Stimulated activated naive B cell treated with anti-CD40 and anti-IgM and Interleukin-4, amounts not matched to agents 10 μg/mL and 1 μg/mL and 100 μg/mL, for 72 hours (primary cell): ENCODE measurements at regions not wholly inside any gene's neighbourhood (a gene's known extent, or its start where the extent isn't known, plus 50 kb on each side); places are given as distances from the start of the nearest gene placed in this dataset.

Experiments used
- ATAC-seq, 2 donors: fragments of 150-1000 bp; cut with Tn5 transposase; replicated peaks; 2 replicates each; pipeline ENCODE4 v1.10.0; 2021; ENCODE audit warnings: moderate library complexity in 1 of 2
- DNase-seq: peaks from one replicate; pipeline ENCODE4 v3.0.0; 2021
- H3K27ac Mint-ChIP-seq: one replicate; pipeline ENCODE4 v1.8.0; 2022; ENCODE audit warnings: mild to moderate bottlenecking, mixed read lengths
- H3K27me3 Mint-ChIP-seq, 2 donors: one replicate each; pipeline ENCODE4 v1.8.0; 2022; ENCODE audit warnings: mixed read lengths in 2 of 2
- H3K36me3 Mint-ChIP-seq, 2 donors: one replicate each; pipeline ENCODE4 v1.8.0; 2022; ENCODE audit warnings: mixed read lengths in 2 of 2, mild to moderate bottlenecking in 1 of 2
- H3K4me1 Mint-ChIP-seq, 2 donors: one replicate each; pipeline ENCODE4 v1.8.0; 2022; ENCODE audit warnings: mixed read lengths in 2 of 2, mild to moderate bottlenecking in 1 of 2
- H3K4me3 Mint-ChIP-seq, 2 donors: one replicate each; pipeline ENCODE4 v1.8.0; 2022; ENCODE audit warnings: mild to moderate bottlenecking in 2 of 2, mixed read lengths in 2 of 2, moderate library complexity in 1 of 2
- H3K9me3 Mint-ChIP-seq, 2 donors: one replicate each; pipeline ENCODE4 v1.8.0; 2022; ENCODE audit warnings: mixed read lengths in 2 of 2, mild to moderate bottlenecking in 1 of 2

- Mint-ChIP-seq H3K27ac (no peak overlapping the region), H3K27me3 (no peaks in the 10 kb centered on the region), H3K4me1 (no peaks in the 10 kb centered on the region), H3K9me3 (peaks cover 0 to 2% of the 10 kb centered on the region in 2 donors), H3K36me3 (no peaks in the 10 kb centered on the region), H3K4me3 (no peak overlapping the region)
- no peak for DNase-seq
- ATAC-seq = no peak
Measured at GRCh38 chr2:198961547-198961946, 496.2 kb downstream of the SATB2 start.

- Mint-ChIP-seq H3K4me1 (no peaks in the 10 kb centered on the region), H3K27me3 (no peaks in the 10 kb centered on the region), H3K36me3 (no peaks in the 10 kb centered on the region), H3K27ac (no peak overlapping the region), H3K4me3 (no peak overlapping the region), H3K9me3 (peaks cover 4 to 5% of the 10 kb centered on the region in 2 donors)
- ATAC-seq (no peak), DNase-seq (no peak)
Measured at GRCh38 chr2:198957181-198957580, 500.6 kb downstream of the SATB2 start.

GRCh38 chr2:198953328-198953727 is 504.4 kb downstream of the SATB2 start:
- H3K4me3 Mint-ChIP-seq = no peak overlapping the region
- H3K27me3 Mint-ChIP-seq = no peaks in the 10 kb centered on the region
- peaks cover 2 to 5% of the 10 kb centered on the region in 2 donors for H3K9me3 Mint-ChIP-seq
- H3K27ac Mint-ChIP-seq = no peak overlapping the region
- H3K4me1 Mint-ChIP-seq = no peaks in the 10 kb centered on the region
- no peaks in the 10 kb centered on the region for H3K36me3 Mint-ChIP-seq
- DNase-seq = no peak
- ATAC-seq = no peak

- Mint-ChIP-seq H3K36me3 (no peaks in the 10 kb centered on the region), H3K4me3 (no peak overlapping the region), H3K27ac (no peak overlapping the region), H3K9me3 (peaks cover 2 to 5% of the 10 kb centered on the region in 2 donors), H3K4me1 (no peaks in the 10 kb centered on the region), H3K27me3 (no peaks in the 10 kb centered on the region)
- ATAC-seq (no peak), DNase-seq (no peak)
Measured at GRCh38 chr2:198950803-198951202, 506.9 kb downstream of the SATB2 start.

- Mint-ChIP-seq H3K36me3 (no peaks in the 10 kb centered on the region), H3K27me3 (no peaks in the 10 kb centered on the region), H3K4me1 (no peaks in the 10 kb centered on the region), H3K9me3 (no peaks in the 10 kb centered on the region), H3K4me3 (no peak overlapping the region), H3K27ac (no peak overlapping the region)
- no peak for ATAC-seq
- DNase-seq = no peak
Measured at GRCh38 chr2:198945496-198945895, 512.2 kb downstream of the SATB2 start.

GRCh38 chr2:198930170-198930569 is 527.6 kb downstream of the SATB2 start:
- H3K9me3 Mint-ChIP-seq = peaks cover 3 to 5% of the 10 kb centered on the region in 2 donors
- H3K27ac Mint-ChIP-seq = no peak overlapping the region
- no peak overlapping the region for H3K4me3 Mint-ChIP-seq
- DNase-seq (no peak), ATAC-seq (no peak)
- no peaks in the 10 kb centered on the region for H3K36me3 Mint-ChIP-seq
- no peaks in the 10 kb centered on the region for H3K4me1 Mint-ChIP-seq
- H3K27me3 Mint-ChIP-seq = no peaks in the 10 kb centered on the region

- no peaks in the 10 kb centered on the region for H3K27me3 Mint-ChIP-seq
- DNase-seq (no peak), ATAC-seq (no peak)
- H3K4me3 Mint-ChIP-seq = no peak overlapping the region
- peaks cover under 1 to 3% of the 10 kb centered on the region in 2 donors for H3K9me3 Mint-ChIP-seq
- H3K4me1 Mint-ChIP-seq = no peaks in the 10 kb centered on the region
- no peak overlapping the region for H3K27ac Mint-ChIP-seq
- no peaks in the 10 kb centered on the region for H3K36me3 Mint-ChIP-seq
Measured at GRCh38 chr2:198928026-198928425, 529.7 kb downstream of the SATB2 start.

GRCh38 chr2:198917926-198918720 is 539.6 kb downstream of the SATB2 start:
- Mint-ChIP-seq H3K27me3 (peaks cover 3 to 5% of the 10 kb centered on the region in 2 donors), H3K36me3 (no peaks in the 10 kb centered on the region), H3K4me1 (peaks cover 5 to 11% of the 10 kb centered on the region in 2 donors), H3K9me3 (peaks cover 0 to 4% of the 10 kb centered on the region in 2 donors), H3K4me3 (no peak overlapping the region), H3K27ac (no peak overlapping the region)
- ATAC-seq (no peak), DNase-seq (no peak)

GRCh38 chr2:198917275-198917674 is 540.5 kb downstream of the SATB2 start:
- H3K27ac Mint-ChIP-seq = no peak overlapping the region
- no peak for ATAC-seq
- no peaks in the 10 kb centered on the region for H3K36me3 Mint-ChIP-seq
- DNase-seq = no peak
- no peak overlapping the region for H3K4me3 Mint-ChIP-seq
- peaks cover 0 to 4% of the 10 kb centered on the region in 2 donors for H3K9me3 Mint-ChIP-seq
- H3K4me1 Mint-ChIP-seq = peaks cover 5 to 12% of the 10 kb centered on the region in 2 donors
- peaks cover 3 to 5% of the 10 kb centered on the region in 2 donors for H3K27me3 Mint-ChIP-seq

- peaks cover 0 to 4% of the 10 kb centered on the region in 2 donors for H3K9me3 Mint-ChIP-seq
- no peaks in the 10 kb centered on the region for H3K36me3 Mint-ChIP-seq
- H3K4me3 Mint-ChIP-seq = no peak overlapping the region
- ATAC-seq = no peak
- H3K27me3 Mint-ChIP-seq = peaks cover 5% of the 10 kb centered on the region in 2 donors
- H3K4me1 Mint-ChIP-seq = peaks cover 5 to 12% of the 10 kb centered on the region in 2 donors
- DNase-seq = no peak
- no peak overlapping the region for H3K27ac Mint-ChIP-seq
Measured at GRCh38 chr2:198916548-198917080, 541.1 kb downstream of the SATB2 start.

- H3K4me1 Mint-ChIP-seq = peaks cover 5 to 12% of the 10 kb centered on the region in 2 donors
- peaks cover 0 to 4% of the 10 kb centered on the region in 2 donors for H3K9me3 Mint-ChIP-seq
- peak overlapping the region in 1 of 2 donors; percentile 43 for H3K4me3 Mint-ChIP-seq
- peak; percentile 50 for DNase-seq
- ATAC-seq = peak; percentile 98
- peaks cover 5 to 8% of the 10 kb centered on the region in 2 donors for H3K27me3 Mint-ChIP-seq
- H3K36me3 Mint-ChIP-seq = no peaks in the 10 kb centered on the region
- no peak overlapping the region for H3K27ac Mint-ChIP-seq
Measured at GRCh38 chr2:198913394-198914152, 544.2 kb downstream of the SATB2 start.

GRCh38 chr2:198909525-198910267 is 548.0 kb downstream of the SATB2 start:
- Mint-ChIP-seq H3K36me3 (no peaks in the 10 kb centered on the region), H3K27ac (no peak overlapping the region), H3K9me3 (peaks cover 0 to 8% of the 10 kb centered on the region in 2 donors), H3K4me1 (peaks cover 10 to 19% of the 10 kb centered on the region in 2 donors), H3K4me3 (no peak overlapping the region), H3K27me3 (peaks cover 0 to 8% of the 10 kb centered on the region in 2 donors)
- DNase-seq (no peak), ATAC-seq (no peak)

- Mint-ChIP-seq H3K27me3 (peaks cover 0 to 5% of the 10 kb centered on the region in 2 donors), H3K27ac (no peak overlapping the region), H3K36me3 (no peaks in the 10 kb centered on the region), H3K4me1 (peaks cover 5 to 8% of the 10 kb centered on the region in 2 donors), H3K4me3 (no peak overlapping the region), H3K9me3 (peaks cover 4% of the 10 kb centered on the region in 2 donors)
- no peak for DNase-seq
- peak; percentile 44 to 63 for ATAC-seq
Measured at GRCh38 chr2:198905881-198906612, 551.7 kb downstream of the SATB2 start.
